ENCODE measurements at regions not wholly inside any gene's neighbourhood (a gene's known extent, or its start where the extent isn't known, plus 50 kb on each side); places are given as distances from the start of the nearest gene placed in this dataset.

- no peak for DNase-seq (ENCODE audit: low spot score)
Observed at GRCh38 chr4:56271131-56271530, 116.2 kb downstream of the AASDH start.

GRCh38 chr4:56267558-56267957 is 119.7 kb downstream of the AASDH start:
- DNase-seq (ENCODE audit: low spot score), result no peak
- no peak for TF ChIP-seq CTCF (IDR thresholded peaks at IDR 0.05; ENCODE audit: extremely low read depth, missing control alignments)

More at GRCh38 chr4:56271131-56271530, 116.2 kb downstream of the AASDH start:
- TF ChIP-seq CTCF (IDR thresholded peaks at IDR 0.05; ENCODE audit: extremely low read depth, missing control alignments), result no peak

GRCh38 chr4:56264873-56265272 is 122.4 kb downstream of the AASDH start:
- DNase-seq (ENCODE audit: low spot score), result no peak
- no peak for TF ChIP-seq CTCF (IDR thresholded peaks at IDR 0.05; ENCODE audit: extremely low read depth, missing control alignments)

GRCh38 chr4:56261027-56261426 is 126.3 kb downstream of the AASDH start:
- DNase-seq (ENCODE audit: low spot score), result peak; percentile 5
- TF ChIP-seq CTCF (IDR thresholded peaks at IDR 0.05; ENCODE audit: extremely low read depth, missing control alignments), result no peak

GRCh38 chr4:56260320-56260719 is 127.0 kb downstream of the AASDH start:
- no peak for DNase-seq (ENCODE audit: low spot score)

GRCh38 chr4:56259655-56260054 is 127.6 kb downstream of the AASDH start:
- DNase-seq (ENCODE audit: low spot score), result no peak
- TF ChIP-seq CTCF (IDR thresholded peaks at IDR 0.05; ENCODE audit: extremely low read depth, missing control alignments), result no peak

More at GRCh38 chr4:56260320-56260719, 127.0 kb downstream of the AASDH start:
- TF ChIP-seq CTCF (IDR thresholded peaks at IDR 0.05; ENCODE audit: extremely low read depth, missing control alignments), result no peak

- TF ChIP-seq CTCF (IDR thresholded peaks at IDR 0.05; ENCODE audit: extremely low read depth, missing control alignments), result no peak
- no peak for DNase-seq (ENCODE audit: low spot score)
Observed at GRCh38 chr4:56255820-56256219, 131.5 kb downstream of the AASDH start.

All from GM20000 (cell line).